HG02884 (cell line): ENCODE measurements at regions not wholly inside any gene's neighbourhood (a gene's known extent, or its start where the extent isn't known, plus 50 kb on each side); places are given as distances from the start of the nearest gene placed in this dataset.

Source experiments
- ATAC-seq: cut with Tn5 transposase; IDR thresholded peaks from one replicate; pipeline ENCODE4 v1.9.1; 2021; ENCODE audit warnings: mild to moderate bottlenecking, moderate library complexity; ENCODE audit not compliant: unreplicated experiment

GRCh38 chr4:129167640-129168260 lies 71.8 kb downstream of the C4orf33 start:
- ATAC-seq, result no peak

GRCh38 chr4:129172181-129172580 lies 76.2 kb downstream of the C4orf33 start:
- ATAC-seq, result no peak

- peak; percentile 63 for ATAC-seq
Observed at GRCh38 chr4:129176864-129177263, 80.9 kb downstream of the C4orf33 start.

GRCh38 chr4:129179276-129179675 lies 83.3 kb downstream of the C4orf33 start:
- no peak for ATAC-seq

GRCh38 chr4:129189630-129190029 lies 93.7 kb downstream of the C4orf33 start:
- ATAC-seq, result no peak

GRCh38 chr4:129193357-129194100 lies 97.6 kb downstream of the C4orf33 start:
- no peak for ATAC-seq

GRCh38 chr4:129208481-129208880 lies 112.5 kb downstream of the C4orf33 start:
- no peak for ATAC-seq

GRCh38 chr4:129213692-129214091 lies 117.7 kb downstream of the C4orf33 start:
- ATAC-seq, result no peak

GRCh38 chr4:129218360-129218759 lies 122.4 kb downstream of the C4orf33 start:
- ATAC-seq, result no peak

- ATAC-seq, result no peak
Observed at GRCh38 chr4:129218897-129219296, 122.9 kb downstream of the C4orf33 start.

- ATAC-seq, result no peak
Observed at GRCh38 chr4:129220254-129220653, 124.3 kb downstream of the C4orf33 start.

- ATAC-seq, result no peak
Observed at GRCh38 chr4:129223945-129224344, 128.0 kb downstream of the C4orf33 start.

GRCh38 chr4:129230846-129231245 lies 134.9 kb downstream of the C4orf33 start:
- no peak for ATAC-seq

- ATAC-seq, result no peak
Observed at GRCh38 chr4:129231945-129232588, 136.1 kb downstream of the C4orf33 start.

- ATAC-seq, result no peak
Observed at GRCh38 chr4:129232589-129233337, 136.8 kb downstream of the C4orf33 start.

GRCh38 chr4:129233691-129234090 lies 137.7 kb downstream of the C4orf33 start:
- ATAC-seq, result no peak

- no peak for ATAC-seq
Observed at GRCh38 chr4:129236351-129236750, 140.4 kb downstream of the C4orf33 start.

GRCh38 chr4:129239088-129239487 lies 143.1 kb downstream of the C4orf33 start:
- no peak for ATAC-seq

GRCh38 chr4:129240816-129241215 lies 144.9 kb downstream of the C4orf33 start:
- ATAC-seq, result no peak

- no peak for ATAC-seq
Observed at GRCh38 chr4:129246145-129246544, 150.2 kb downstream of the C4orf33 start.

- no peak for ATAC-seq
Observed at GRCh38 chr4:129246910-129247461, 151.0 kb downstream of the C4orf33 start.
